Thyroid gland (tissue), 4 donors: ENCODE measurements at regions not wholly inside any gene's neighbourhood (a gene's known extent, or its start where the extent isn't known, plus 50 kb on each side); places are given as distances from the start of the nearest gene placed in this dataset.

Experiments
- DNase-seq, 2 donors: peaks; one replicate each; pipeline ENCODE4 v3.0.0-alpha.2; 2019
- H3K27ac ChIP-seq, 3 donors: fragments of 200-600 bp; sonication (generic); 1 replicate in 2 of 3; 2 replicates in 1 of 3; pipeline ENCODE4 v1.5.1; 2016 to 2019; ENCODE audit warnings: mild to moderate bottlenecking in 1 of 3, moderate library complexity in 1 of 3
- H3K27me3 ChIP-seq: fragments of 200-600 bp; sonication (generic); one replicate; pipeline ENCODE4 v1.5.1; 2019
- H3K36me3 ChIP-seq, 2 donors: fragments of 200-600 bp; sonication (generic); one replicate each; pipeline ENCODE4 v1.5.1; 2016 to 2019
- H3K4me1 ChIP-seq, 2 donors: fragments of 200-600 bp; sonication (generic); one replicate each; pipeline ENCODE4 v1.5.1; 2017 to 2019
- H3K4me3 ChIP-seq, 3 donors: fragments of 200-600 bp; sonication (generic); replicated peaks in 1 of 3; 1 replicate in 2 of 3; 2 replicates in 1 of 3; pipeline ENCODE4 v1.5.1; 2016; ENCODE audit warnings: mild to moderate bottlenecking in 1 of 3
- H3K9me3 ChIP-seq: fragments of 200-600 bp; sonication (generic); one replicate; pipeline ENCODE4 v1.5.1; 2017
- CTCF ChIP-seq, 6 experiments: fragments of 200-600 bp in 3 of 6; fragments of 450-650 bp in 3 of 6; sonication (generic) in 3 of 6; IDR thresholded peaks; one replicate each; pipeline ENCODE4 v1.5.1; 2016 to 2019; ENCODE audit warnings: antibody characterized with exemption in 6 of 6, mild to moderate bottlenecking in 2 of 6, inconsistent platforms in 1 of 6, moderate library complexity in 1 of 6
- POLR2A ChIP-seq, 2 donors: fragments of 450-650 bp; IDR thresholded peaks; one replicate each; pipeline ENCODE4 v1.6.1; 2017; ENCODE audit warnings: antibody characterized with exemption in 2 of 2, mild to moderate bottlenecking in 2 of 2, moderate library complexity in 1 of 2
- WGBS, 2 donors: methylation state at CpG; one replicate each; pipeline ENCODE4 v1.1.5; 2017; 5-methylcytosine and 5-hydroxymethylcytosine counted together
- intact Hi-C: fragments of 100-400 bp; cut with DNase I; formaldehyde crosslinking; loops from one replicate; pipeline ENCODE4 v1.15.1; 2023

- H3K27ac ChIP-seq: no peak overlapping the region
- no peak overlapping the region for H3K4me3 ChIP-seq
- no peaks in the 10 kb centered on the region for H3K36me3 ChIP-seq
- TF ChIP-seq CTCF (IDR thresholded peaks at IDR 0.05) (no peak), POLR2A (IDR thresholded peaks at IDR 0.05) (no peak)
- intact Hi-C loops: no loop called here
- no peak for DNase-seq
- WGBS, 2 donors: 76 to 90% methylated on average over 1 of the region's 1 CpG
- no peaks in the 10 kb centered on the region for H3K27me3 ChIP-seq
- H3K4me1 ChIP-seq: no peaks in the 10 kb centered on the region
- H3K9me3 ChIP-seq: no peaks in the 10 kb centered on the region
These were observed 102.2 kb downstream of the APTX start for GRCh38 chr9:32899181-32899580.

- Histone ChIP-seq H3K27me3 (no peaks in the 10 kb centered on the region), H3K27ac (no peak overlapping the region), H3K4me3 (no peak overlapping the region), H3K4me1 (no peaks in the 10 kb centered on the region), H3K9me3 (no peaks in the 10 kb centered on the region), H3K36me3 (no peaks in the 10 kb centered on the region)
- 84 to 88% methylated on average over 3 of the region's 3 CpGs for WGBS, 2 donors
- intact Hi-C loops: no loop called here
- DNase-seq: no peak
- TF ChIP-seq CTCF (IDR thresholded peaks at IDR 0.05) (no peak), POLR2A (IDR thresholded peaks at IDR 0.05) (no peak)
These were observed 101.7 kb downstream of the APTX start for GRCh38 chr9:32899761-32900160.

GRCh38 chr9:32906213-32906612 is 95.2 kb downstream of the APTX start:
- no peaks in the 10 kb centered on the region for H3K36me3 ChIP-seq
- WGBS, 2 donors: 72 to 77% methylated on average over 7 of the region's 7 CpGs
- no peak for TF ChIP-seq POLR2A (IDR thresholded peaks at IDR 0.05)
- TF ChIP-seq CTCF (IDR thresholded peaks at IDR 0.05): no peak
- no peak for DNase-seq
- no peak overlapping the region for H3K27ac ChIP-seq
- no peaks in the 10 kb centered on the region for H3K4me1 ChIP-seq
- H3K9me3 ChIP-seq: no peaks in the 10 kb centered on the region
- intact Hi-C loops: no loop called here
- no peak overlapping the region for H3K4me3 ChIP-seq
- H3K27me3 ChIP-seq: no peaks in the 10 kb centered on the region

- H3K4me1 ChIP-seq: no peaks in the 10 kb centered on the region
- DNase-seq: no peak
- H3K4me3 ChIP-seq: no peak overlapping the region
- no peaks in the 10 kb centered on the region for H3K27me3 ChIP-seq
- WGBS, 2 donors: 86 to 87% methylated on average over 5 of the region's 5 CpGs
- H3K27ac ChIP-seq: no peak overlapping the region
- TF ChIP-seq POLR2A (IDR thresholded peaks at IDR 0.05) (no peak), CTCF (IDR thresholded peaks at IDR 0.05) (no peak)
- H3K9me3 ChIP-seq: no peaks in the 10 kb centered on the region
- no peaks in the 10 kb centered on the region for H3K36me3 ChIP-seq
- intact Hi-C loops: no loop called here
These were observed 85.6 kb downstream of the APTX start for GRCh38 chr9:32915802-32916201.

GRCh38 chr9:32918628-32919027 is 82.8 kb downstream of the APTX start:
- Histone ChIP-seq H3K36me3 (no peaks in the 10 kb centered on the region), H3K9me3 (no peaks in the 10 kb centered on the region), H3K4me3 (no peak overlapping the region), H3K27ac (no peak overlapping the region), H3K27me3 (no peaks in the 10 kb centered on the region), H3K4me1 (no peaks in the 10 kb centered on the region)
- DNase-seq: no peak
- TF ChIP-seq CTCF (IDR thresholded peaks at IDR 0.05): no peak
- TF ChIP-seq POLR2A (IDR thresholded peaks at IDR 0.05): no peak
- intact Hi-C loops: no loop called here
- 52 to 59% methylated on average over 5 of the region's 5 CpGs for WGBS, 2 donors
